Pancreas (tissue), 10 donors: ENCODE measurements at regions not wholly inside any gene's neighbourhood (a gene's known extent, or its start where the extent isn't known, plus 50 kb on each side); places are given as distances from the start of the nearest gene placed in this dataset.

Experiments
- ATAC-seq, 4 donors: fragments of 200-7000 bp; cut with Tn5 transposase; one replicate each; pipeline versions ENCODE4 v1.8.0 to v1.9.1; 2020; ENCODE audit warnings: mild to moderate bottlenecking in 4 of 4, moderate library complexity in 4 of 4
- DNase-seq, 6 donors: peaks; one replicate each; pipeline ENCODE4 v3.0.0-alpha.2; 2020
- FAIRE-seq: peaks from 2 replicates; lab custom pipeline; 2012; peaks lifted over from hg19 to GRCh38; lab: Jason Lieb, UNC
- H3K27ac ChIP-seq, 4 donors: fragments of 200-600 bp; sonication (generic); 1 replicate in 3 of 4; 2 replicates in 1 of 4; pipeline versions ENCODE4 v1.5.0 to v1.8.0; 2020
- H3K27me3 ChIP-seq, 4 donors: fragments of 200-600 bp; one replicate each; pipeline ENCODE4 v1.8.0; 2021
- H3K36me3 ChIP-seq, 3 donors: fragments of 200-600 bp; sonication (generic) in 1 of 3; one replicate each; pipeline versions ENCODE4 v1.5.0 to v1.8.0; 2020 to 2021
- H3K4me1 ChIP-seq, 3 donors: fragments of 200-600 bp; one replicate each; pipeline ENCODE4 v1.8.0; 2021
- H3K4me3 ChIP-seq, 4 donors: fragments of 200-600 bp; sonication (generic) in 2 of 4; one replicate each; pipeline versions ENCODE4 v1.5.0 to v1.8.0; 2020 to 2021
- H3K9me3 ChIP-seq, 4 donors: fragments of 200-600 bp; one replicate each; pipeline ENCODE4 v1.8.0; 2021
- WGBS, 2 donors: extraction: QIAGEN DNeasy Blood & Tissue Kit; methylation state at CpG; one replicate each; pipeline ENCODE4 v1.1.7; 2013; 5-methylcytosine and 5-hydroxymethylcytosine counted together
- intact Hi-C, 3 donors: fragments of 100-400 bp; cut with DNase I; formaldehyde crosslinking; loops; one replicate each; pipeline versions ENCODE4 v1.11.1 to v1.14.2; 2022
- TF ChIP-seq, protein P1 (sequence below), 4 donors: fragments of 200-600 bp; sonication (generic) in 3 of 4; IDR thresholded peaks; one replicate each; pipeline versions ENCODE4 v1.5.0 to v1.8.0; 2021; ENCODE audit warnings: antibody characterized with exemption in 4 of 4
- donor health status: healthy with polysubstance abuse.
- donor health status: DM: no; HTN: no; CAD: no; lungs with moderate emphysema.
- donor health status: DM: no; HTN: no; CAD: no.
- donor health status: control.
- donor health status: control.
- donor health status: Bipolar disorder and iron deficiency.
- donor health status: DM: yes; HTN: yes; CAD: no.
- donor health status: DM: no; HTN: no; CAD: no.
- donor health status: DM: no; HTN: no; CAD: no.
- donor health status: DM: yes; HTN: yes; CAD: no.

DNA sequence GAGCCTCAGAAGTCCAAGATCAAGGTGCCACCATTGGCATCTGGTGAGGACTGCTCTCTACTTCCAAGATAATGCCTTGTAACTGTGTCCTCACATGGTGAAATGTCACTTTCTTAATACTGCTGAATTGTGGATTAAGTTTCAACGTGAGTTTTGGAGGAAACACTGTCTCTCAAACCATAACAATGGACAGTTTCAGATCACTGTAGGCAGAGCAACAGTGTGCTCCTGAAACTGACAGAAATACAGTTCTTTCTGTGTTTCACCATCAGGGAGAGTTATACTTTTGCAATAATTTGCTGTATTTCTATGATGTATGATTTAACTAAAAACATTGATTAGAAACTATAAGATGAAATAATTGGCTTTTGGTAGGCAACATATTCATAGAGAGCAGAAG, 1780.5 kb upstream of the CDH6 start:
- no peak overlapping the region for H3K27ac ChIP-seq
- no peaks in the 10 kb centered on the region for H3K4me1 ChIP-seq
- no peak for ATAC-seq
- intact Hi-C loops: no loop called here
- 10 to 29% methylated on average over 1 of the region's 1 CpG for WGBS, 2 donors
- TF ChIP-seq, protein P1, sequence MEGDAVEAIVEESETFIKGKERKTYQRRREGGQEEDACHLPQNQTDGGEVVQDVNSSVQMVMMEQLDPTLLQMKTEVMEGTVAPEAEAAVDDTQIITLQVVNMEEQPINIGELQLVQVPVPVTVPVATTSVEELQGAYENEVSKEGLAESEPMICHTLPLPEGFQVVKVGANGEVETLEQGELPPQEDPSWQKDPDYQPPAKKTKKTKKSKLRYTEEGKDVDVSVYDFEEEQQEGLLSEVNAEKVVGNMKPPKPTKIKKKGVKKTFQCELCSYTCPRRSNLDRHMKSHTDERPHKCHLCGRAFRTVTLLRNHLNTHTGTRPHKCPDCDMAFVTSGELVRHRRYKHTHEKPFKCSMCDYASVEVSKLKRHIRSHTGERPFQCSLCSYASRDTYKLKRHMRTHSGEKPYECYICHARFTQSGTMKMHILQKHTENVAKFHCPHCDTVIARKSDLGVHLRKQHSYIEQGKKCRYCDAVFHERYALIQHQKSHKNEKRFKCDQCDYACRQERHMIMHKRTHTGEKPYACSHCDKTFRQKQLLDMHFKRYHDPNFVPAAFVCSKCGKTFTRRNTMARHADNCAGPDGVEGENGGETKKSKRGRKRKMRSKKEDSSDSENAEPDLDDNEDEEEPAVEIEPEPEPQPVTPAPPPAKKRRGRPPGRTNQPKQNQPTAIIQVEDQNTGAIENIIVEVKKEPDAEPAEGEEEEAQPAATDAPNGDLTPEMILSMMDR (IDR thresholded peaks at IDR 0.05): no peak
- DNase-seq: no peak
- FAIRE-seq: no peak
- no peaks in the 10 kb centered on the region for H3K36me3 ChIP-seq
- no peak overlapping the region for H3K4me3 ChIP-seq
- H3K27me3 ChIP-seq: no peaks in the 10 kb centered on the region
- no peaks in the 10 kb centered on the region for H3K9me3 ChIP-seq

- intact Hi-C loops: no loop called here
- Histone ChIP-seq H3K4me3 (no peak overlapping the region), H3K27me3 (no peaks in the 10 kb centered on the region), H3K36me3 (no peaks in the 10 kb centered on the region), H3K4me1 (no peaks in the 10 kb centered on the region), H3K27ac (no peak overlapping the region), H3K9me3 (no peaks in the 10 kb centered on the region)
- FAIRE-seq (no peak), DNase-seq (no peak), ATAC-seq (no peak)
- TF ChIP-seq, protein P1 (IDR thresholded peaks at IDR 0.05): no peak
Observed at GRCh38 chr5:29402270-29402669, 1791.2 kb upstream of the CDH6 start.

- intact Hi-C loops: no loop called here
- ATAC-seq (no peak), FAIRE-seq (no peak), DNase-seq (no peak)
- Histone ChIP-seq H3K4me1 (no peaks in the 10 kb centered on the region), H3K36me3 (no peaks in the 10 kb centered on the region), H3K27ac (no peak overlapping the region), H3K9me3 (no peaks in the 10 kb centered on the region), H3K27me3 (no peaks in the 10 kb centered on the region), H3K4me3 (no peak overlapping the region)
- TF ChIP-seq, protein P1 (IDR thresholded peaks at IDR 0.05): no peak
- 65 to 77% methylated on average over 7 of the region's 7 CpGs for WGBS, 2 donors
Observed at GRCh38 chr5:29389993-29390392, 1803.5 kb upstream of the CDH6 start.

GRCh38 chr5:29387384-29387783, 1806.1 kb upstream of the CDH6 start:
- TF ChIP-seq, protein P1 (IDR thresholded peaks at IDR 0.05): no peak
- intact Hi-C loops: no loop called here
- 23% methylated on average over 1 of the region's 1 CpG for WGBS, 2 donors
- H3K27ac ChIP-seq: no peak overlapping the region
- FAIRE-seq: no peak
- no peaks in the 10 kb centered on the region for H3K36me3 ChIP-seq
- H3K9me3 ChIP-seq: no peaks in the 10 kb centered on the region
- DNase-seq: no peak
- no peaks in the 10 kb centered on the region for H3K4me1 ChIP-seq
- ATAC-seq: no peak
- no peaks in the 10 kb centered on the region for H3K27me3 ChIP-seq
- no peak overlapping the region for H3K4me3 ChIP-seq

DNA sequence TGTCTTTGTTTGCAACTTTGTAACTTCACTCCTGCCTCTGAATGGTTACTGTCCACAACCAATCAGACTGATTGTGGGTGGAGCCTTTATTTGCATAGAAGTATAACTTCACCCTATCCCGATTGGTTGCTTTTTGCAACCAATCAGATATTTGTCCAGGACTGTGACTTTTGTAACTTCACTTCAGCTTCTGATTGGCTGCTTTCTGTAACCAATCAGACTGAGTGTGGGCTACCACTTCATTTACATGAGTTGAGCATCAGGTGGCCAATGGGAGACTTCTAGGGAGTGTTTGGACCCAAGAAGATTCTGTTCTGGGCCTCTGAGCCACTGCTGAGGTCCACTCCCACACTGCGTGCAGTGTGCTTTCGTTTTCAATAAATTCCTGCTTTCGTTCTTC, 1810.7 kb upstream of the CDH6 start:
- DNase-seq (no peak), ATAC-seq (no peak), FAIRE-seq (no peak)
- no peaks in the 10 kb centered on the region for H3K27me3 ChIP-seq
- intact Hi-C loops: no loop called here
- H3K27ac ChIP-seq: no peak overlapping the region
- TF ChIP-seq, protein P1 (IDR thresholded peaks at IDR 0.05): no peak
- H3K9me3 ChIP-seq: no peaks in the 10 kb centered on the region
- H3K4me3 ChIP-seq: no peak overlapping the region
- no peaks in the 10 kb centered on the region for H3K4me1 ChIP-seq
- WGBS, 2 donors: 65 to 75% methylated on average over 4 of the region's 4 CpGs
- H3K36me3 ChIP-seq: no peaks in the 10 kb centered on the region
